ENCODE measurements at regions not wholly inside any gene's neighbourhood (a gene's known extent, or its start where the extent isn't known, plus 50 kb on each side); places are given as distances from the start of the nearest gene placed in this dataset.

- intact Hi-C loops (cut with DNase I), result no loop called here
- DNase-seq (no peak), ATAC-seq (no peak)
- Histone ChIP-seq H3K4me1 (no peaks in the 10 kb centered on the region), H3K27ac (no peak overlapping the region), H3K27me3 (no peaks in the 10 kb centered on the region), H3K9me3 (no peaks in the 10 kb centered on the region), H3K36me3 (no peaks in the 10 kb centered on the region), H3K4me3 (no peak overlapping the region)
- no peak for TF ChIP-seq CTCF (IDR thresholded peaks at IDR 0.05)
- TF ChIP-seq POLR2A (IDR thresholded peaks at IDR 0.05), result no peak
- WGBS (ENCODE audit: insufficient coverage, low coverage, low lambda C conversion rate, missing lambda C conversion rate), result 33% methylated on average over 2 of the region's 2 CpGs
Measured at GRCh38 chr9:103894184-103894583, 199.9 kb upstream of the SMC2 start.

- intact Hi-C loops (cut with DNase I), result no loop called here
- WGBS (ENCODE audit: insufficient coverage, low coverage, low lambda C conversion rate, missing lambda C conversion rate), result 0% methylated on average over 1 of the region's 1 CpG
- no peak for ATAC-seq
- no peak overlapping the region for H3K4me3 ChIP-seq
- DNase-seq, result no peak
- TF ChIP-seq CTCF (IDR thresholded peaks at IDR 0.05) (no peak), POLR2A (IDR thresholded peaks at IDR 0.05) (no peak)
- H3K9me3 ChIP-seq, result no peaks in the 10 kb centered on the region
- H3K36me3 ChIP-seq, result no peaks in the 10 kb centered on the region
- no peaks in the 10 kb centered on the region for H3K27me3 ChIP-seq
- no peaks in the 10 kb centered on the region for H3K4me1 ChIP-seq
- no peak overlapping the region for H3K27ac ChIP-seq
Measured at GRCh38 chr9:103898550-103898949, 195.6 kb upstream of the SMC2 start.

GRCh38 chr9:103899866-103900265 is 194.2 kb upstream of the SMC2 start:
- Histone ChIP-seq H3K4me3 (no peak overlapping the region), H3K9me3 (no peaks in the 10 kb centered on the region), H3K27me3 (no peaks in the 10 kb centered on the region), H3K27ac (no peak overlapping the region), H3K4me1 (no peaks in the 10 kb centered on the region), H3K36me3 (no peaks in the 10 kb centered on the region)
- no peak for TF ChIP-seq CTCF (IDR thresholded peaks at IDR 0.05)
- DNase-seq (no peak), ATAC-seq (no peak)
- intact Hi-C loops (cut with DNase I), result no loop called here
- 17% methylated on average over 1 of the region's 1 CpG for WGBS (ENCODE audit: insufficient coverage, low coverage, low lambda C conversion rate, missing lambda C conversion rate)

GRCh38 chr9:103900466-103900865 is 193.6 kb upstream of the SMC2 start:
- 43% methylated on average over 2 of the region's 2 CpGs for WGBS (ENCODE audit: insufficient coverage, low coverage, low lambda C conversion rate, missing lambda C conversion rate)
- intact Hi-C loops (cut with DNase I), result no loop called here
- Histone ChIP-seq H3K36me3 (no peaks in the 10 kb centered on the region), H3K9me3 (no peaks in the 10 kb centered on the region), H3K4me3 (no peak overlapping the region), H3K27me3 (no peaks in the 10 kb centered on the region), H3K4me1 (no peaks in the 10 kb centered on the region), H3K27ac (no peak overlapping the region)
- no peak for TF ChIP-seq POLR2A (IDR thresholded peaks at IDR 0.05)
- no peak for TF ChIP-seq CTCF (IDR thresholded peaks at IDR 0.05)
- ATAC-seq (no peak), DNase-seq (no peak)

- no peak overlapping the region for H3K4me3 ChIP-seq
- WGBS (ENCODE audit: insufficient coverage, low coverage, low lambda C conversion rate, missing lambda C conversion rate), result 43% methylated on average over 2 of the region's 2 CpGs
Measured at GRCh38 chr9:103902263-103902662, 191.8 kb upstream of the SMC2 start.

More at GRCh38 chr9:103902263-103902662, 191.8 kb upstream of the SMC2 start:
- no peaks in the 10 kb centered on the region for H3K27me3 ChIP-seq
- H3K36me3 ChIP-seq, result no peaks in the 10 kb centered on the region
- no peaks in the 10 kb centered on the region for H3K4me1 ChIP-seq
- H3K9me3 ChIP-seq, result no peaks in the 10 kb centered on the region
- H3K27ac ChIP-seq, result no peak overlapping the region
- ATAC-seq (no peak), DNase-seq (no peak)
- intact Hi-C loops (cut with DNase I), result no loop called here
- TF ChIP-seq CTCF (IDR thresholded peaks at IDR 0.05), result no peak
- no peak for TF ChIP-seq POLR2A (IDR thresholded peaks at IDR 0.05)

Data from right lobe of liver (tissue), 6 donors.